Activated naive CD4-positive, alpha-beta T cell treated with anti-CD3 and anti-CD28 coated beads, Interleukin-2, amount 10 ng/mL, durations not matched to agents 7 days and 5 days (primary cell): ENCODE measurements at regions not wholly inside any gene's neighbourhood (a gene's known extent, or its start where the extent isn't known, plus 50 kb on each side); places are given as distances from the start of the nearest gene placed in this dataset.
"Not testable (repeated sequence)": the region's sequence is repeated elsewhere in the genome, so short reads cannot be mapped to it uniquely, and the experiment has no call there.

ENCODE experiments used
- CTCF ChIA-PET: fragments of 350-600 bp; sonication (Branson Sonifier 250); formaldehyde crosslinking; loops from one replicate; lab custom pipeline; 2021; ENCODE audit warnings: antibody characterized with exemption; lab: Charles Lee
- DNase-seq: peaks from one replicate; pipeline ENCODE4 v3.0.0-alpha.2; 2020
- H3K27ac Mint-ChIP-seq: one replicate; pipeline ENCODE4 v1.8.0; 2021; ENCODE audit warnings: mild to moderate bottlenecking, moderate library complexity, mixed read lengths
- H3K27me3 Mint-ChIP-seq: one replicate; pipeline ENCODE4 v1.8.0; 2021; ENCODE audit warnings: mild to moderate bottlenecking, mixed read lengths
- H3K36me3 Mint-ChIP-seq: one replicate; pipeline ENCODE4 v1.8.0; 2021; ENCODE audit warnings: mixed read lengths
- H3K4me1 Mint-ChIP-seq: one replicate; pipeline ENCODE4 v1.8.0; 2021; ENCODE audit warnings: mixed read lengths
- H3K4me3 Mint-ChIP-seq: one replicate; pipeline ENCODE4 v1.8.0; 2021; ENCODE audit warnings: mild to moderate bottlenecking, moderate library complexity, mixed read lengths
- H3K9me3 Mint-ChIP-seq: one replicate; pipeline ENCODE4 v1.8.0; 2021; ENCODE audit warnings: mixed read lengths

DNA sequence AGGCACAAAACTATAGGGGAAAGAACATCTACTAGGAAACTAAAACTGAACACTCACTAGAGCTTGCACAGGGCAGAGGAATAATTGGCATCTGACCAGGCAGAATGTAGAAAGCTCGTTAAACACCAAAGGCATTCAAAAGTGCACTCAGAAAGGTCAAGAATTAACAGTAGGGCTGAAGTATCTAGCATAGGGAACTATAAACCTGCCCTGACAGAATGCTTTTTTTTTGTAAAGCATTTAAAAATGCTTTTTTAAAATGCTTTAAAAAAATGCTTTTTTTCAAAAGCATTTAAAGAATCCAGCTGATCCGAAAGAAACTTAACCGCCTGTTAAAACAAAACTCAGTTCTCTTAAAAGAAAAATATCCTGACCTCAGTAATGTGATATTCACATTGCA is 74.6 kb upstream of the EGFR start:
- H3K27ac Mint-ChIP-seq: no peak overlapping the region
- no peak for DNase-seq
- peaks cover 1% of the 10 kb centered on the region for H3K9me3 Mint-ChIP-seq
- no peaks in the 10 kb centered on the region for H3K27me3 Mint-ChIP-seq
- H3K4me1 Mint-ChIP-seq: no peaks in the 10 kb centered on the region
- CTCF ChIA-PET: no interaction called here
- H3K36me3 Mint-ChIP-seq: no peaks in the 10 kb centered on the region
- H3K4me3 Mint-ChIP-seq: no peak overlapping the region

DNA sequence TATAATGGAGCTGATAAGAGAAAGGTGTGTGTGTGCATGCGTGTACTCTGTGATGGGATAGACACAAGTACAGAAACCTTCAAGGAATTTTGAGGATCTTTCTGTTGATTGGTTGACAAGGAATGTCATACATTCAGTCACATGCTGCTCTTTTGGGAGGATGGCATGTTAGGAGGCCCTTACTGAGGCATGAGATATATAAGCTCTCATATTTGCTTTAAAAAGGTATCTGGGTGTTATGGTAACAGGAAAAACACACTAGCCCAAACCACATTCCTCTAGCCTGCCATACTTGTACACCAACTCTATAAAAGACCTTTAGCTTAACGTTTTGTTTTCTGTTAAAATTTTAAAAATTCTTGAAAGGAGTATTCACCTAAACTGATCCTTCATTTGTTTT is 72.5 kb upstream of the EGFR start:
- CTCF ChIA-PET: no interaction called here
- Mint-ChIP-seq H3K4me3 (no peak overlapping the region), H3K36me3 (no peaks in the 10 kb centered on the region), H3K27me3 (no peaks in the 10 kb centered on the region), H3K4me1 (no peaks in the 10 kb centered on the region), H3K9me3 (peaks cover 1% of the 10 kb centered on the region), H3K27ac (no peak overlapping the region)
- DNase-seq: no peak

DNA sequence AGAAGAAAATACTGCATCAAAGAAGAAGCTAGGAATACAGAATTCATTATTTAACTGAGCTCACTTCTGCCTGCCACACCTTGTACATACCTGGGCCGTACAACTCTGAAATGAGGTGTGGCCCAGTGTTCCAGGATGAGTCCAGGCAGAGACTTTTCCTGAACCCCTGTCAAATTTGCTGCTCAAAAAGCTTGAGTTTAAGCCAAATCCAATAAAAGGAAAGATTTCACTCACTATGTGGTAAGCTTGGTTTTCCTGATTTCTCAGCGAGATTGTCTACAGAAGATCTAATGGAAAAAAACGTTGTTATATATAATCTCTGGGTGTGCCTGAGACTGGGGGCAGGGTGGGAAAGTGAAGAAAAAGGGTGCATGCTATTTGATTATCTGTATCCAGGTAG is 72.1 kb upstream of the EGFR start:
- CTCF ChIA-PET: no interaction called here
- Mint-ChIP-seq H3K9me3 (peaks cover 3% of the 10 kb centered on the region), H3K36me3 (no peaks in the 10 kb centered on the region), H3K4me1 (no peaks in the 10 kb centered on the region), H3K4me3 (no peak overlapping the region), H3K27me3 (no peaks in the 10 kb centered on the region), H3K27ac (no peak overlapping the region)
- no peak for DNase-seq

- CTCF ChIA-PET: no interaction called here
- Mint-ChIP-seq H3K9me3 (peaks cover 3% of the 10 kb centered on the region), H3K4me1 (no peaks in the 10 kb centered on the region), H3K27me3 (no peaks in the 10 kb centered on the region), H3K27ac (no peak overlapping the region), H3K36me3 (no peaks in the 10 kb centered on the region), H3K4me3 (no peak overlapping the region)
- no peak for DNase-seq
Measured at GRCh38 chr7:54947266-54947665, 71.6 kb upstream of the EGFR start.

GRCh38 chr7:54949514-54949913 is 69.3 kb upstream of the EGFR start:
- H3K9me3 Mint-ChIP-seq, CTCF ChIA-PET, DNase-seq, H3K36me3 Mint-ChIP-seq, H3K4me3 Mint-ChIP-seq, H3K27me3 Mint-ChIP-seq, H3K27ac Mint-ChIP-seq, H3K4me1 Mint-ChIP-seq: not testable (repeated sequence)

DNA sequence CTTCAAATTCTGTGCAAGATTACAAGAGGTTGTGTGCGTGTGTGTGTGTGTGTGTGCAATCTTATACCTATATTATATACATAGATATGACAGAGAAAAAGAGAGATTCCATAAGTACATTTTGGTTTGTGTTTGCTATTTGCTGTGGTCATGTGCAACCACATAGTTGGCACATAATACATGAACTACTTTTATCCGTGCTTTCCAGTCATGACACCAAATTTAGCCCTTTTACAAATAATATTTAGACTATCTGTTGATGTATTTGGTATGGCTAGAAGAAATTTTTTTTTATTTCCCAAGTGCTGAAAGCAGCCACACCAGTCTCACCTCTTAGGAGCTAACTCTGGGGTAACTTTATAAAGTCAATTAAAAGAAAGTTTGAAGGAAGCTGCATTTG is 63.5 kb upstream of the EGFR start:
- H3K9me3 Mint-ChIP-seq: peaks cover 9% of the 10 kb centered on the region
- CTCF ChIA-PET: no interaction called here
- no peaks in the 10 kb centered on the region for H3K4me1 Mint-ChIP-seq
- no peaks in the 10 kb centered on the region for H3K36me3 Mint-ChIP-seq
- DNase-seq: no peak
- no peak overlapping the region for H3K27ac Mint-ChIP-seq
- no peaks in the 10 kb centered on the region for H3K27me3 Mint-ChIP-seq
- H3K4me3 Mint-ChIP-seq: no peak overlapping the region

GRCh38 chr7:54955696-54956420 is 63.0 kb upstream of the EGFR start:
- H3K4me3 Mint-ChIP-seq: no peak overlapping the region
- no peaks in the 10 kb centered on the region for H3K27me3 Mint-ChIP-seq
- no peak for DNase-seq
- peaks cover 9% of the 10 kb centered on the region for H3K9me3 Mint-ChIP-seq
- H3K27ac Mint-ChIP-seq: no peak overlapping the region
- H3K36me3 Mint-ChIP-seq: no peaks in the 10 kb centered on the region
- no peaks in the 10 kb centered on the region for H3K4me1 Mint-ChIP-seq
- CTCF ChIA-PET: no interaction called here

GRCh38 chr7:54956865-54957264 is 62.0 kb upstream of the EGFR start:
- no peaks in the 10 kb centered on the region for H3K4me1 Mint-ChIP-seq
- no peak for DNase-seq
- H3K27ac Mint-ChIP-seq: no peak overlapping the region
- CTCF ChIA-PET: no interaction called here
- no peaks in the 10 kb centered on the region for H3K27me3 Mint-ChIP-seq
- H3K36me3 Mint-ChIP-seq: no peaks in the 10 kb centered on the region
- peaks cover 6% of the 10 kb centered on the region for H3K9me3 Mint-ChIP-seq
- no peak overlapping the region for H3K4me3 Mint-ChIP-seq

GRCh38 chr7:54960517-54960916 is 58.3 kb upstream of the EGFR start:
- no peaks in the 10 kb centered on the region for H3K36me3 Mint-ChIP-seq
- no peak overlapping the region for H3K4me3 Mint-ChIP-seq
- H3K4me1 Mint-ChIP-seq: no peaks in the 10 kb centered on the region
- no peak overlapping the region for H3K27ac Mint-ChIP-seq
- DNase-seq: no peak
- CTCF ChIA-PET: no interaction called here
- no peaks in the 10 kb centered on the region for H3K27me3 Mint-ChIP-seq
- peaks cover 6% of the 10 kb centered on the region for H3K9me3 Mint-ChIP-seq

DNA sequence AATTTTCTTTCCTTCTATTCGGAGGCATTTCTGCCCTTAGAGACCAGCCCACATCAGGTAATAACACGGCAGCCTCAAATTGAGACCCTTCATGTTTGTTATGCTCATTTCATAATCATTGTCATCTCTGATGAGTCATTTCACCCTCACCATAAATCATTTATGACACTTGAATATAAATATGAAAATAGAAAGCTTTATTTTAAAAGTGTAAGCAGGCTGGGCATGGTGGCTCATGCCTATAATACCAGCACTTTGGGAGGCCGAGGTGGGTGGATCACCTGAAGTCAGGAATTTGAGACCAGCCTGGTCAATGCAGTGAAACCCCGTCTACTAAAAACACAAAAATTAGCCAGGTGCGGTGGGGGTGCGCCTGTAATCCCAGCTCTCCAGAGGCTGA is 57.4 kb upstream of the EGFR start:
- no peak overlapping the region for H3K4me3 Mint-ChIP-seq
- peaks cover 6% of the 10 kb centered on the region for H3K9me3 Mint-ChIP-seq
- H3K4me1 Mint-ChIP-seq: no peaks in the 10 kb centered on the region
- CTCF ChIA-PET: no interaction called here
- H3K36me3 Mint-ChIP-seq: no peaks in the 10 kb centered on the region
- DNase-seq: no peak
- no peak overlapping the region for H3K27ac Mint-ChIP-seq
- H3K27me3 Mint-ChIP-seq: no peaks in the 10 kb centered on the region

- no peak overlapping the region for H3K4me3 Mint-ChIP-seq
- H3K9me3 Mint-ChIP-seq: peaks cover 3% of the 10 kb centered on the region
- no peaks in the 10 kb centered on the region for H3K27me3 Mint-ChIP-seq
- no peaks in the 10 kb centered on the region for H3K4me1 Mint-ChIP-seq
- no peak for DNase-seq
- no peak overlapping the region for H3K27ac Mint-ChIP-seq
- CTCF ChIA-PET: no interaction called here
- no peaks in the 10 kb centered on the region for H3K36me3 Mint-ChIP-seq
Measured at GRCh38 chr7:54963155-54963554, 55.7 kb upstream of the EGFR start.

DNA sequence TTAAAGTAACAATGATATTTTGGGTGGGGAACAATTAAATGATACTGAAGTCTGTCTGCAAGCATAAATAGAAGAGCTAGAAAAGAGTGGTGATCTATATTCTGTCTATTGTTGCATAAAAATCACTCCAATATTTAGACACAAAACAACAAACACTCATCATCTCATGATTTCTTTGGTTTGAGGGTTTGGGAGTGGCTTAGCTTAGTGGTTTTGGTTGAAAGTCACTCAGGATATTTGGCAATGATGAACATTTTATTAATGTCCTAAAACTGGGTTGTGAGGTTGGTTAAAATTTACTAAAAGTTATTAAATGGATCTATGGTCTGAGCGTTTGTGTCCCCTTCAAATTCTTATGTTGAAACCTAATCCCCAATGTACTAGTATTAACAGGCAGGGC is 54.7 kb upstream of the EGFR start:
- Mint-ChIP-seq H3K36me3 (no peaks in the 10 kb centered on the region), H3K9me3 (no peaks in the 10 kb centered on the region), H3K27ac (no peak overlapping the region), H3K4me1 (no peaks in the 10 kb centered on the region), H3K27me3 (no peaks in the 10 kb centered on the region), H3K4me3 (no peak overlapping the region)
- DNase-seq: no peak
- CTCF ChIA-PET: no interaction called here

DNA sequence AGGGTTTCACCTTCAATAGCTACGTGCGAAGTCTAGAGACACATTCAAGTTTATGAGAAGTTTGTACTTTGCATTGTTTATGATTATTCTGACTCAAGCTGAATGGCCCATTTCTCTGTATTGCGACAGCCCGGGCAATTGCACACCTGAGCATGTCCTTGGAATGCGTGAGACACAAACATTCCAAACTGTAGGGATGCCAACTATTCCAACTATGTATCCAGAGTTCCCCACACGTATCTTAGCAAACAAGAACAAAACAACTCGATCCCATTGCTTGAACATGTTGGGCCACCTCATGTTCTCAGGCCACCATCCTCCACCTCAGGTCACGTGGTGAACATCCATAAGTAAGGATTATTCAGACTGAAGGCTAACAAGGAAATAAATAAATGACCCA is 51.4 kb upstream of the EGFR start:
- CTCF ChIA-PET: no interaction called here
- no peak for DNase-seq
- H3K4me1 Mint-ChIP-seq: no peaks in the 10 kb centered on the region

DNA sequence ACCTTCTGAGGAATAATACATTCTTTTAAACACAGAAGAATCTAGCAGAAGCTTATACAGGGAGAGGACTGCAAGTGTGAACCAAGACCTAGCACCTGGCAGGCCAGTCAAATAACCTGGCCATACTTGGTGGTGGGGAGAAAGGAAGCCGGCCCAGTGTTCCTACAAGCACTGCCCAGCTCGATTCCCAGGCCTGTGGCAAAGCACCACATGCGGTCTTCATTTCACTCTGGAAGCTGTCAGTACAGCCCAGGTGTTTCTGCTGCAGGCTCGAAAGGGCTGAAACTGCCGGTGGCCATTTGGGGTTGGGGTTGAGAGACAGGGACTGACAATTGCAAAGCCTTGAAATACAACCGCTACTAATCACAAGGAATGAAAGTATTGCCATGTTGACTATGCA is 50.8 kb upstream of the EGFR start:
- Mint-ChIP-seq H3K36me3 (no peaks in the 10 kb centered on the region), H3K4me3 (no peak overlapping the region), H3K4me1 (no peaks in the 10 kb centered on the region), H3K27me3 (no peaks in the 10 kb centered on the region), H3K27ac (no peak overlapping the region), H3K9me3 (peaks cover 3% of the 10 kb centered on the region)
- no peak for DNase-seq
- CTCF ChIA-PET: no interaction called here

More for the DNA sequence above, 51.4 kb upstream of the EGFR start:
- no peak overlapping the region for H3K27ac Mint-ChIP-seq
- H3K9me3 Mint-ChIP-seq: peaks cover 3% of the 10 kb centered on the region
- H3K27me3 Mint-ChIP-seq: no peaks in the 10 kb centered on the region
- H3K4me3 Mint-ChIP-seq: no peak overlapping the region
- H3K36me3 Mint-ChIP-seq: no peaks in the 10 kb centered on the region
